ENCODE measurements at regions not wholly inside any gene's neighbourhood (a gene's known extent, or its start where the extent isn't known, plus 50 kb on each side); places are given as distances from the start of the nearest gene placed in this dataset.

DNA sequence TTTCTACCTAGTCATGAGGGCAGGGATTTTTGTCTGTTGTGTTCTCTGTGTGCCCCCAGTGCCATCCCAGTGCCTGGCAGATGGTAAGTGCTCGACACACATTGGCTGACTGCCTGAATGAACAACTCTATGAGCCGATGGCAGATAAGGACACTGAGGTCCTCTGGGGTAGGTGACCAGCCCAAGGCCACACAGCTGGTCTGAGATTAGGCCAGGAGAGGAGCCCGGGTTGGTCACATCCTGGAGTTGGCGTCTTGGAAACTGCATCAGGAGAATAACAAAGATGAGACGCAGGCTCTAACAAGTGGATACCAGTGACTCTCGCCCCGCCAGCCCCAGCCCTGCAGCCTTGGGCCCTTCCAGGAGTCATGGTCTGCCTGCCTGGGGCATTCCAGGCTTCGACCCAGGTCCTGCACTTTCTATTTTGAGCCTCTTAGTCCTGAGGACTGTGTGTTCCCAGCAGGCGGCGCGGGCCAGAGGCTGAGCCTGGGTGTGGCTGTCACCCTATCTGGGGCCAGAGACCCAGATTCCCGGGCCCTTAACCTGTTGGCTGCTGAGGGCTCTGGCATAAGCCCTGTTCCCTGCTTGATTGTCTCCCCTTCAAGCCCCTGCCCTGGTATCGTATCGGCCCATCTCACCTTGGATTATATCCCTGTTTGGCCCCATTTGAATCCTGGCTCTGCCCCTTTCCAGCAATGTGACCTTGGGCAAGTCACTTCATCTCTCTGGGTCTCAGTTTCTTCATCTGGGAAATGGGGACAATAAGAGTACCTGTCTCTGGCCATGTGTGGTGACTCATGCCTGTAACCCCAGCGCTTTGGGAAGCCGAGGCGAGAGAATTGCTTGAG, 88.3 kb downstream of the CEBPB start:
- CTCF ChIA-PET: no interaction called here
- ATAC-seq (ENCODE audit: low read depth) (no peak), DNase-seq (no peak)
- Mint-ChIP-seq H3K27ac (no peak overlapping the region), H3K36me3 (ENCODE audit: low read depth) (no peaks in the 10 kb centered on the region), H3K4me3 (no peak overlapping the region), H3K27me3 (peaks cover 32% of the 10 kb centered on the region), H3K9me3 (no peaks in the 10 kb centered on the region), H3K4me1 (no peaks in the 10 kb centered on the region)
- TF ChIP-seq, protein P1, sequence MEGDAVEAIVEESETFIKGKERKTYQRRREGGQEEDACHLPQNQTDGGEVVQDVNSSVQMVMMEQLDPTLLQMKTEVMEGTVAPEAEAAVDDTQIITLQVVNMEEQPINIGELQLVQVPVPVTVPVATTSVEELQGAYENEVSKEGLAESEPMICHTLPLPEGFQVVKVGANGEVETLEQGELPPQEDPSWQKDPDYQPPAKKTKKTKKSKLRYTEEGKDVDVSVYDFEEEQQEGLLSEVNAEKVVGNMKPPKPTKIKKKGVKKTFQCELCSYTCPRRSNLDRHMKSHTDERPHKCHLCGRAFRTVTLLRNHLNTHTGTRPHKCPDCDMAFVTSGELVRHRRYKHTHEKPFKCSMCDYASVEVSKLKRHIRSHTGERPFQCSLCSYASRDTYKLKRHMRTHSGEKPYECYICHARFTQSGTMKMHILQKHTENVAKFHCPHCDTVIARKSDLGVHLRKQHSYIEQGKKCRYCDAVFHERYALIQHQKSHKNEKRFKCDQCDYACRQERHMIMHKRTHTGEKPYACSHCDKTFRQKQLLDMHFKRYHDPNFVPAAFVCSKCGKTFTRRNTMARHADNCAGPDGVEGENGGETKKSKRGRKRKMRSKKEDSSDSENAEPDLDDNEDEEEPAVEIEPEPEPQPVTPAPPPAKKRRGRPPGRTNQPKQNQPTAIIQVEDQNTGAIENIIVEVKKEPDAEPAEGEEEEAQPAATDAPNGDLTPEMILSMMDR (IDR thresholded peaks at IDR 0.05): no peak
- intact Hi-C loops (cut with micrococcal nuclease): no loop called here
- POLR2A ChIA-PET: no interaction called here

DNA sequence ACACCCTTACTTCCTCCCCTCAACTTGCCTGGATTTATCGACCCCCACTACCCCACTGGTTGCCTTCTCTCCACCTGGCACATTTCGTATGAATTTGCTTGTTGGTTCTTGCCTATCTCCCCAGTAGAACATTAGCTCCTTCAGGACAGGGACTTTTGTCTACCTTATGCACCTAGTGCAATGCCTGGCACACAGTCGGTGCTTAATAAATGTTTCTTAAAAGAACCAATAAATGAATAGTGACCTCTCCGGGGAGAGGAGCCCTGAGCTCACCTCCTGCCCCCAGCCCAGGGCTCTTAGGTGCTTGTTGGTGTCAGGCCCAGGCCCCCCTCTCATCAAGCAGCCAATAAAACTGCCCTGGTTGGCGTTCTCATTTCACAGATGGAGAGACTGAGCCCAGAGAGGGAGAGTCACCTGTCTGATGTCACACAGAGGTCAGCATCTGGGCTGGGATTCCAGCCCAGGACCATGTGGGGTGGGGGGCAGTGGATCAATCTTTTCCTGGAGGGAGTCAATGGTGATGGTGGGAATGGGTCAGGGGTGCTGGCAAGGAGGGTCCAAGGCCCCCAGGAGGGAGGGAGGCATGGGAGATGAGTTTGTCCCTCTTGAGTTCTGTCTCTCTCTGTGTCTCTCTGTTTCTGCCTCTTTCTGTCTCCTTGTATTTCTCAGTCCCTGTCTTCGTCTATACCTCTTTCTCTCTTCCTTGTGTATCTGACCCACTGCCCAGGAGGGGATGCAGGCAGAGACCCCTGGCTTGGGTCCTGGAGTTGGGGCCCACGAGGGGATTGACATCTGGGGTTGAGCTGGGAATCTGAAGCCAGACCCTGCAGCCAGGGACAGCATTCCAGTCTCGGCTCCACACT, 89.6 kb downstream of the CEBPB start:
- Mint-ChIP-seq H3K27me3 (peaks cover 27% of the 10 kb centered on the region), H3K27ac (no peak overlapping the region), H3K4me1 (peaks cover 11% of the 10 kb centered on the region), H3K36me3 (ENCODE audit: low read depth) (no peaks in the 10 kb centered on the region), H3K9me3 (no peaks in the 10 kb centered on the region), H3K4me3 (no peak overlapping the region)
- TF ChIP-seq, protein P1 (IDR thresholded peaks at IDR 0.05): no peak
- DNase-seq (no peak), ATAC-seq (ENCODE audit: low read depth) (no peak)
- ChIA-PET POLR2A (no interaction called here), CTCF (no interaction called here)
- intact Hi-C loops (cut with micrococcal nuclease): no loop called here

DNA sequence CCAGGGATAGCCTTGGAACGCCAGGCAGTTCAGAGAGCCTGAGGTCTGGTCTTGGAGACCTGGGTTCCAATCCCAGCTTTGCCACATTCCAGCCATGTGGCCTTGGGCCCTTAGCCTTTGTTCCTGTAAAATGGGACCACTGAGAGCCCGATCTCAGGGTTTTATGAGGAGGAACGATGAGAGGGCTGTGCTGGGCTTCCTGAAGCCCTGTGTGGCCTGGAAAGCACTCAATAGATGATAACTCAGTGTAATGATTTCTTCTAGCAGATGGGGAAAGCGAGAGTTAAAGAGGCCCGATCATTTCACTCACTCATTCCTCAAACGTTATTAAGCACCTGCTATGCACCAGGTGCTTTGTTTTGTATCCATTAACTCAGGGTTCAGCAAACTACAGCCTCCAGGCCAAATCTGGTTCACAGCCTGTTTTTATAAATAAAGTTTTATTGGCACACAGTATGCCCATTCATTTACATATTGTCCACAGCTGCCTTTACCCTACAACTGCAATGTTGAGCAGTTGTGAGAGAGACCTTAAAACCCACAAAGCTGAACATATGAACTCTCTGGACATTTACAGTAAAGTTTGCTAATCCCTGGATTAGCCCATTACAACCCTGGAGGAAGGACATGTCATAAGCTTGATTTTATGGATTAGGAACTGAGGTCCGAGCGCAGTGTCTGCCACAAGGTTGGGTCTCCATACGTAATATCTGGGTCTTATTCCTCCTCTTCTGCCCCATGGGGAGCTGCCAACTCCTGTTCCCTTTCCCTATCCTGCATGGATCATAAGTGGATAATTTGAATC, 90.4 kb downstream of the CEBPB start:
- DNase-seq: no peak
- no peak for ATAC-seq (ENCODE audit: low read depth)
- H3K9me3 Mint-ChIP-seq: no peaks in the 10 kb centered on the region
- POLR2A ChIA-PET: no interaction called here
- H3K36me3 Mint-ChIP-seq (ENCODE audit: low read depth): no peaks in the 10 kb centered on the region
- no peak overlapping the region for H3K27ac Mint-ChIP-seq
- H3K27me3 Mint-ChIP-seq: peaks cover 27% of the 10 kb centered on the region
- peaks cover 19% of the 10 kb centered on the region for H3K4me1 Mint-ChIP-seq
- TF ChIP-seq, protein P1 (IDR thresholded peaks at IDR 0.05): no peak
- intact Hi-C loops (cut with micrococcal nuclease): no loop called here
- CTCF ChIA-PET: no interaction called here
- no peak overlapping the region for H3K4me3 Mint-ChIP-seq

DNA sequence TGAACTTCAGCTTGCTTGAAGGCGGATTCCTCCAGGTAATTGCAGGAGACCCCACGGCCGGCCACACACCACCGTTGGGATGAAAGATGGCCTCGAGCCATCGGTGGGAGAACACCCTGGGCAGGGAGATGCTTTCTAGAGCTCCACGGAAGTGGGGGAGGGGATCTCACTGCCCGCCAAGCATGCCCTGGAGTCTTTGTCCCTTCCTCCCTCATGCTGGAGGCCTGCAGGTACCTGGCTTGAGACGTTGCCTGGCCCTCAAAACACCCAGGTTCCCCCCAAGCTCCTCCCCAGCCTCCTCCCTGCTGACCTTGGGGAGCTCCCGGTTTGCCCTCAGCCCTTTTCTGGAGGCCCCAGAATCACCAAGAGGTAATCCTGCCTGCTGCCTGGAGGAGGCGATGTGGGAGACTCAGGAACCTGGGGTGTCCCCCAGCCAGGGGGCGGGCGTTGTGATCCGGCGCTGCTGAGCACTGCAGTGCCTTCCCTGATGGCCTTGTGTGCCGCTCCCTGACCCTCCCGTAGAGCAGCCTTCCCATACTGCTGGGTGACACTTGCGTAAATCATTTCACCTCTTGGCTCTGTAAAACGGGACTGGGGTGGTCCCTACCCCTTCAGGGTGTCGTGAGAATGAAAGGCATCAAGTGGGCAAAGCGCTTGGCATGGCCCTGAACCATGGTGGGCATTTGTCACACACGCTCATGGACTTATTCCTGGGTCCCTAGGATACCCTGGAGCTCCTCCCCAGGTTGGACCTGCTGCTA, 91.4 kb downstream of the CEBPB start:
- ChIA-PET CTCF (no interaction called here), POLR2A (no interaction called here)
- intact Hi-C loops (cut with micrococcal nuclease): no loop called here
- H3K36me3 Mint-ChIP-seq (ENCODE audit: low read depth): no peaks in the 10 kb centered on the region
- peaks cover 28% of the 10 kb centered on the region for H3K4me1 Mint-ChIP-seq
- H3K4me3 Mint-ChIP-seq: no peak overlapping the region
- ATAC-seq (ENCODE audit: low read depth): no peak
- peaks cover 24% of the 10 kb centered on the region for H3K27me3 Mint-ChIP-seq
- H3K27ac Mint-ChIP-seq: no peak overlapping the region
- DNase-seq: no peak
- H3K9me3 Mint-ChIP-seq: no peaks in the 10 kb centered on the region
- TF ChIP-seq, protein P1 (IDR thresholded peaks at IDR 0.05): no peak

All from activated B cell treated with CpG ODN at 0.5 μM for 24 hours (primary cell).